GM18511 (cell line): ENCODE measurements at regions not wholly inside any gene's neighbourhood (a gene's known extent, or its start where the extent isn't known, plus 50 kb on each side); places are given as distances from the start of the nearest gene placed in this dataset.
"Not testable (repeated sequence)": the region's sequence is repeated elsewhere in the genome, so short reads cannot be mapped to it uniquely, and the experiment has no call there.

Source experiments
- ATAC-seq: cut with Tn5 transposase; IDR thresholded peaks from one replicate; pipeline ENCODE4 v1.9.1; 2021; ENCODE audit warnings: mild to moderate bottlenecking, moderate library complexity; ENCODE audit not compliant: unreplicated experiment

DNA sequence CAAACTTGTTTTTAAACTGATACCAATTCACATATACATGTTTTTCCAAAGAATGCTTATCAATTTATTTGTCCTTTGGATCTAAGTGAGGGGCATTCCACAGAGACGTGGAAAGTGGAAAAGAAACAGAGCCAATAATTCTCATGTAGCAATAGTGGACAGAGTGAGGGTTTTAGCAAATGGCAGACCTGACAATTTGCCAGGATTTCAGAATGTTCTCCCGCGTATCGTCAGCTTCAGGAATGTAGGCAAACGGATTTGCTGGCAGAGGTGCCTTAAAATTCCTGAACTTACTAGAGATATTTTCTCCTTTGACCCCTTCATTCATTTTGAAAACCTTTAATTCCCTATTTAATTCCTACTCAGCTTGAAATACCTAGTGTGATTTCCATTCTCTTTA is 193.4 kb upstream of the CPHXL start:
- ATAC-seq, result no peak

- ATAC-seq, result no peak
These were observed 195.0 kb upstream of the CPHXL start for GRCh38 chr16:75921281-75921680.

DNA sequence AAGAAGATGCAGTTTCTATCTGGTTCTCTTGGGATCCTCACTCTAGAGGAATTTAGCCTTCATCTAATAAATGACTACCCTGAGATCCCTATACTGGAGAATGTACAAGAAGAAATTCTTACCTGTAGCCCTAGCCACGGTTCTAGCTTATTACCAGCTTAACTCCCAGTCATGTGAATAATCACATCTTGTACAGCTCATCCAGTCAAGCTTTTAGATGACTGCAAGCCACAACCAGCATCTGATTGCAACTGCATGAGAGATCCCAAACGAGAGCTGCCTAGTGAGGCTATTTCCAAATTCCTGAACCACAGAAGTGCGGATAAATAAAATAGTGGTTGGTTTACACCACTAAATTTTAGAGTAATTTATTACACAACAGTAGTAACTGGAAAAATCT is 196.0 kb upstream of the CPHXL start:
- no peak for ATAC-seq

DNA sequence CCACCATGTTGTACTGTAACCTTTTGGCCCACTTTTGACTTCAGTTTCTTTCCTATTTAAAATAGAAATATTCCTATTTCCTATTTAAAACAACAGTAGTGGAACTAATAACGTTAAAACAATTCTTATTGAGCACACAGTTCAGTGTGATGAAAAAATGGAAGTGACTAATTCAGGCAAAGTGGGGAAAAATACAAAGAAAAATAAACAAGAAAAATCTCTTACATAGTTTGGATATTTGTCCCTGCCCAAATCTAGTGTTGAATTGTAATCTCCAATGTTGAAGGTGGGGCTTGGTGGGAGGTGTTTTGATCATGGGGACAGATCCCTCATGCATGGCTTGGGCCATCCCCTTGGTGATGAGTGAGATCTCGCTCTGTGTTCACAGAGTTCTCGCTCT is 198.1 kb upstream of the CPHXL start:
- no peak for ATAC-seq

- ATAC-seq, result no peak
These were observed 201.5 kb upstream of the CPHXL start for GRCh38 chr16:75927810-75928209.

DNA sequence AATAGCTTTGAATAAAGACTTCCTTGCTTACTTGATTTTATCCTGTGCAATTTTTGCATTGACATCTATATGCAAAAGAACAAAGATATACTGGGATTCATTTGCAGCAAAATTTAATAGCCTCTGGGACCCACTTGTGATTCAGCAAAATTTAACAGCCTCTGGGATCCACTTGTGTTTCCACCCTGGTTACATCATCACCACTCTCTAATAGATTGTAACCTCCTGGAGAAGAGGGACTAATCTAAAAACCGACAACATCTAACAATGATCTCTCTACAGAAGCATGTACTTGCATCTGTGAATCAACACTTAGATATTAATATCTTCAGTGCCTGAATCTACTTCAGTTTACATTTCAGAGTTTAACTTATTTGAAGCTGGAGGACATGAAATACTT is 202.0 kb upstream of the CPHXL start:
- no peak for ATAC-seq

DNA sequence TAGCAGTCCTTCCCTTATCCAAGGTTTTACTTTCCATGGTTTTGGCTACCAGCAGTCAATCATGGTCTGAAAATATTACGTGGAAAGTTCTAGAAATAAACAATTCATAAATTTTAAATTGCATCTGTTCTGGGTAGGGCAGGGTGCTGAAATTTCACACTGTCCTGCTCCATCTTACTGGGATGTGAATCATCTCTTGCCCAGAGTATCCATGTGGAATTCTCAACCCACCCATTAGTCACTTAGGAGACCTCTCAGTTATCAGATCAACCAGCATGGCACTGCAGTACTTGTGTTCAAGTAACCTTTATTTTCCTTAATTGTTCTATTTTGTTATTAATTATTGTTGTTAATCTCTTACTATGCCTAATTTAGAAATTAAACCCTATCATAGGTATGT is 202.8 kb upstream of the CPHXL start:
- ATAC-seq, result no peak

DNA sequence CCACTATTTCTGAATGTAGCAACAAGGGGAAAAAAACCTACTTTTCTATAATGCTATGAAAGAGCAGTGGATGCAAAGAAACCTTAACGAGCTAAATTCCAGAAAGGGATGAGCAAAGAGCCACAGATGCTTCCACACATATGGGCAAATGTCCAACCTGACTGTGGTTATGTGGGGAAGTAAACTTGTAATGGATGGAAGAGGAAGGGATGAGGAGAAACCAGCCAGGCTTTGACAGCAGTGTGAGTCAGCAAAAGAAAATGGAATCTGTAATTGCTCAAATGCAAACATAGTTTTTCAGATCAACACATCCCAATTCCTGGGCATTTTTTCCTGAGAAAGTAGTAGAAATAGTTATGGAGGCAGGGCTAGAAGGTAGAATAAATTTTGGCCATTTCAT is 204.8 kb upstream of the CPHXL start:
- ATAC-seq, result no peak

- no peak for ATAC-seq
These were observed 205.7 kb upstream of the CPHXL start for GRCh38 chr16:75931970-75932369.

DNA sequence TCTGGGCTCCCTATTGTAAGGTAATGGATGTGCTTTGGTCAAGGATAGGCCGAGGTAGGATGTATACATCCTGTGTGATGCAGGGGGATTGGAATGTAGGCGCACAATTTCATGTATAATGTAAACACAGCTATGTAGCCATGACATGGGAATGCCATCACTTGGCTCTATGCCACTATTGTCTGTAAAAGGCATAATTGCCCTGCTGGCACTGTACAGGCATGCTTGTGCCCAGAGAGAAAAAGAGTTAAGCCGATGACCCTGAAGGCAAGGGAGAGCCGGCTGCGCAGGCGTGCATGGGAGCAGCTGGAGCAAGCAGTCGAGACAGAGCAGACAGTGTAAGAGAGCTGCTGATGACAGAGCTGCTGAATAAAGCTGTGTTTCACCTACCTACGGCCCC is 212.5 kb upstream of the CPHXL start:
- no peak for ATAC-seq

- ATAC-seq, result no peak
These were observed 216.1 kb upstream of the CPHXL start for GRCh38 chr16:75942351-75942750.

- ATAC-seq, result no peak
These were observed 216.6 kb upstream of the CPHXL start for GRCh38 chr16:75942936-75943335.

DNA sequence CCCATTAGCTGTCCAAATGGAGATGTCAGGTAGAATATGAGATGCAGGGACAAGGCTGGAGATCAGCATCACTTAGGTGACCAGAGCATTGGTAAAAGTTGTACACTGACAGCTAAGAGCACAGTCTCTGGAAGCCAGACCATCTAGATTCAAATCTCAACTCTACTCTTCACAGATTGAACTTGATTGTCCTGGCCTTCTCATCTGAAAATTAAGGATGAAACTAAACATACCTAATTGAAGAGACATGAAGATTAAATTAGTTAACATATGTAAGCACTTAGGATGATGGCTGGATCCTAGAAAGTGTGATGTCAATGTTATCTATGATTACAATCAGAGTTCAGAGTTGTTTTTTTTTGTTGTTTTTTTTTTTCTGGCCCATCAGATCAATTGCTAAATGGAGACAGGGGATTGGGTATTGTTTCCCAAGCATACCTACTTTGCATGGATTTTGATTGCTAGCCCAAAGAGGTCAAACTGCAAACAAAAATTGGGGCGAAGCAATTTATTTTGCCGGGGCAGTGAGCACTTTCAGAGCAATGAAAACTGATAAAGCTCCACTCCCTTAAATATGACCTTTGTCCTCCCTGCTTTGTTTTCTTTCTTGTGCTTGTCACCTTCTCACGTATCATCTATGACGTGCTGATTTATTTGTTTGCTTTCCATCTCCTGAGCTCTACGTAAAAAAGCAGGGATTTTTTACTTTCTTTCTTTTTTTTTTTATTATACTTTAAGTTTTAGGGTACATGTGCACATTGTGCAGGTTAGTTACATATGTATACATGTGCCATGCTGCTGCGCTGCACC is 217.6 kb upstream of the CPHXL start:
- ATAC-seq, result no peak

DNA sequence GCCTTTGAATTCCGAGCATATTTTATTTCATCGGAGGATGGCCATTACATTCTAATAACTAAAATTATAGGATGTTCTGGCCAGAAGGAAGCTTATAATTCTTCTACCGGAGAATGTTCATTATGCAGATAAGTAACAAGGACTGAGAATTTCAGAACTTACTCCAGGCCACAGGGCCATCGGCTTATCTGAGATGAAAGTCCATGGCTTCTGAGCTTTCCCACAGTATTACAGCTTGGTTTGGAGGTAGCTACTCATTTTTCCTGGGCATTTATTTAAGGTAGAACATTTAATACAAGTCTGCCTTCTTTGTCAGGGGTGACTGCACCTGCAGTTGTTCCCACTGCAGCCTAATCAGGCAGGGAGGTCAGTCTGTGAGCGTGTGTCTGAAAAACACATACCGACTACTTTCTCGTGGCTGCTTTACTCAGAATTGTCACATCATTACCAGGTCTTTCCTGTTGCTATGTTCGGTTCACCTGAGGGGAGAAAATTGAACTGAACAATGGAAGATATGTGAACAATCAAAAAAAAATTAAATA is 219.7 kb upstream of the CPHXL start:
- ATAC-seq, result no peak

DNA sequence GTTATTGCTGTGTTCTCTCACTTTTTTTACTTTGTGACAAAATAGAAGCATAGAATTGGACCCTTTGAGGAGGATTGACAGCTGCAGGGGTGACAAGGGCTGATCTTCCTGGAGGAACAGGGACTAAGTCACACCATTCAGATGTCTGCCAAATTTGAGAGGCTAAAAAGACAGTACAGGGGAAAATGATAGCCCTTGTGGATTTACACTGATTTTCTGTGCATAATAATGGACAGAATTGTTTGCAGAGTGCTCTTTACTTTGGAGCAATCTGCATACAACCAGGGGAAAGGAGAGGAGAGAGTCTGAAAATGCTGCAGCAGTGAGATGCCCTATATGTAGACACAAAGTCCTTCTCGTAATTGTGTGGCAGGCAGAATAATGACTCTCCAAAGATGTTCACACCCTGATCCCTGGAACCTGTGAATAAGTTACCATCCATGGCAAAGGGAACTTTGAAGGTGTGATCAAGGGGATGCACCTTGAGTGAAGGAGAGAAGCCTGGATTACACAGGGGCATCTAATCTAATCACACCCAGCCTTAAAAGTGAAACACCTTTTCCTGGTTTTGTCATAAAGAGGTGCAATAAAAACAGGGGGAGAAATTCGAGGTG is 221.4 kb upstream of the CPHXL start:
- no peak for ATAC-seq

- ATAC-seq, result no peak
These were observed 222.2 kb upstream of the CPHXL start for GRCh38 chr16:75948441-75948840.

GRCh38 chr16:75948886-75949285 is 222.6 kb upstream of the CPHXL start:
- no peak for ATAC-seq

DNA sequence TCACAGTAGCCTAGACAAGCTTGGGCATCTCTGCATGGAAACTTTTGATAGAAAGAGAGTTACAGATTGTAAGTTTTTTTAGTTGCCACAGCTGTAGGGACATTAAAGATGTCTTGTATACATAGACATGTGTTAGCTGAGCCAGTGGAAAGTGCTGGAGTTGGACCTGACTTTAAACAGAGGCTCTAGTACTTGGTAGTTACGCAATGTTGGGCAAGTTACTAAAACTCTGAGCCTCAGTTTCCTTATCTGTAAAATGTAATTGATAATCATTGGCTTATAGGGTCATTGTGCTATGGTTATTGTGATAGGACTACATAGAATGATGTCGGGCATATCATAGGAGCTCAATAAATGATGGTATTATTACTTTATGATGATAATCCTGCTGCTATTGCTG is 225.8 kb upstream of the CPHXL start:
- no peak for ATAC-seq

DNA sequence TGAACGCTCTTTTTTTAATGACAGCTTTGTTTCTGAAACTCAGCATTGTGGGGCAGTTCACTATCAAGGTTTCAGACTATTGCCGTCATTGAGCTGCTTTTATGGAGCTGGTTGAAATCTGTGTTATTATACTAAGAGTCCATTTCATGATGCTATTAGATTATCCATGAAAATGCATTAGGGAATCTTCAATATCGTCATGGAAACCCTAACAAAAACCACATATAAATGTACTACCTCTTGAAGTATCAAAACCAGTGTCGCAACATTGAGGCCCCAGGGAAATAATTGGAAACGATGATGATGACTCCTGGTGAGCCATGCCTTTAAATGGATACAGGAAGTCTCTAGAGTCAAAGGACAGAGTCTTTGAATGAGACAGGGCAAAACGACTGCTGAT is 231.6 kb upstream of the CPHXL start:
- no peak for ATAC-seq

GRCh38 chr16:75965504-75966374 is 239.4 kb upstream of the CPHXL start:
- no peak for ATAC-seq

DNA sequence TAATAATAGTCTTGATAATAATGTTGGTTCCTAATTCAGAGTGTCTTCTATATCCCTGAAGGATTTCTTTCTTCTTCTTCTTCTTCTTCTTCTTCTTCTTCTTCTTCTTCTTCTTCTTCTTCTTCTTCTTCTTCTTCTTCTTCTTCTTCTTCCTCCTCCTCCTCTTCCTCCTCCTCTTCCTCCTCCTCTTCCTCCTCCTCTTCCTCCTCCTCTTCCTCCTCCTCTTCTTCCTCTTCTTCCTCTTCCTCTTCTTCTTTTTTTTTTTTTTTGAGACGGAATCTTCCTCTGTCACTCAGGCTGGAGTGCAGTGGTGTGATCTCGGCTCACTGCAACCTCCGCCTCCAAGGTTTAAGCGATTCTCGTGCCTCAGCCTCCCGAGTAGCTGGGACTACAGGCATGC is 242.8 kb upstream of the CPHXL start:
- ATAC-seq, result not testable (repeated sequence)

- ATAC-seq, result no peak
These were observed 245.0 kb upstream of the CPHXL start for GRCh38 chr16:75971334-75971733.
